C4-2B (cell line): ENCODE measurements at regions not wholly inside any gene's neighbourhood (a gene's known extent, or its start where the extent isn't known, plus 50 kb on each side); places are given as distances from the start of the nearest gene placed in this dataset.

ENCODE experiments used
- CTCF ChIP-seq: fragments of 450-650 bp; conservative IDR thresholded peaks from 2 replicates; pipeline ENCODE4 v1.5.1; 2017; ENCODE audit warnings: mild to moderate bottlenecking
- ZFX ChIP-seq: fragments of 450-650 bp; IDR thresholded peaks from 2 replicates; pipeline ENCODE4 v1.6.1; 2017

GRCh38 chr5:15070907-15071306, 199.3 kb upstream of the ANKH start:
- TF ChIP-seq CTCF (no peak), ZFX (no peak)
